GM12873 (cell line): ENCODE measurements at regions not wholly inside any gene's neighbourhood (a gene's known extent, or its start where the extent isn't known, plus 50 kb on each side); places are given as distances from the start of the nearest gene placed in this dataset.

Source experiments
- TF ChIP-seq, protein P1 (sequence below): IDR thresholded peaks from 2 replicates; pipeline ENCODE4 v1.5.1; 2012; ENCODE audit warnings: low read depth, mild to moderate bottlenecking, moderate library complexity, low read length, control low read depth; ENCODE audit not compliant: insufficient read depth; ENCODE audit errors: missing control alignments

DNA sequence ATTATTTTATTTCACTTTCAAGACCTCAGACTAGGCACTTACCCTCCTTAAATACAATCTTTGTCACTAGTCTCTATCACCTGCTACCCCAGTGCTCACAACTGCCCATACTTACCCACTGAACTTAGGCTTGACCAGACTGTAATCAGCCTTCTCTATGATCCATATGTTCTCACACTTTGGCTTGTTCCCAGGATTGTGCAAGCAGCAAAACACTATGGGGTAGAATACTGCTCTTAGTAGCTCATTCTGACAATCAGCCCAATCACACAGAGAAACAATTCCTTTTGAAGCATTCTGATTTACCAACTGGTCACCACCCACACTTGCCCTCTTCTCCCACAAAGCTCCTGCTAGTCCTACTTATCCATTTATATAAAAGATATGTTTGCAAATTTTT, 878.3 kb downstream of the FSTL5 start:
- TF ChIP-seq, protein P1, sequence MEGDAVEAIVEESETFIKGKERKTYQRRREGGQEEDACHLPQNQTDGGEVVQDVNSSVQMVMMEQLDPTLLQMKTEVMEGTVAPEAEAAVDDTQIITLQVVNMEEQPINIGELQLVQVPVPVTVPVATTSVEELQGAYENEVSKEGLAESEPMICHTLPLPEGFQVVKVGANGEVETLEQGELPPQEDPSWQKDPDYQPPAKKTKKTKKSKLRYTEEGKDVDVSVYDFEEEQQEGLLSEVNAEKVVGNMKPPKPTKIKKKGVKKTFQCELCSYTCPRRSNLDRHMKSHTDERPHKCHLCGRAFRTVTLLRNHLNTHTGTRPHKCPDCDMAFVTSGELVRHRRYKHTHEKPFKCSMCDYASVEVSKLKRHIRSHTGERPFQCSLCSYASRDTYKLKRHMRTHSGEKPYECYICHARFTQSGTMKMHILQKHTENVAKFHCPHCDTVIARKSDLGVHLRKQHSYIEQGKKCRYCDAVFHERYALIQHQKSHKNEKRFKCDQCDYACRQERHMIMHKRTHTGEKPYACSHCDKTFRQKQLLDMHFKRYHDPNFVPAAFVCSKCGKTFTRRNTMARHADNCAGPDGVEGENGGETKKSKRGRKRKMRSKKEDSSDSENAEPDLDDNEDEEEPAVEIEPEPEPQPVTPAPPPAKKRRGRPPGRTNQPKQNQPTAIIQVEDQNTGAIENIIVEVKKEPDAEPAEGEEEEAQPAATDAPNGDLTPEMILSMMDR = no peak

DNA sequence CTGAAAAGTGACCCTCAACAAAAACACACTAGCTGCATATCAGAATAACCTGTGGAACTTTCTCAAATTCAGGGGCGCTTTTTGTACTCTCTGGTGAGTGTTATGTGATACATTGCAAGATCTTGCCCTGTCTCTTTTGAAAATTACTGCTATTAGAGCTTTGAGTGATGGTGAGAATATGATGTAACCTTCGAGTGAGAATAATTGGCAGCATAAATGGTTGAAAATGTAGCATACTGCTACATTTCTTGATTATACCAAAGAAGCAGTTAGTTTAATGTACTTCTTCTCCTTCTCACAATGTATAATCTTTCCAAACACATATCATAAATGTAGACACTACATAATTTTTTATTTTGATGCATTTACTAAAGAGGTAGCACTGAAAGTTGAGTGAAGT, 882.9 kb downstream of the FSTL5 start:
- TF ChIP-seq, protein P1 = no peak

DNA sequence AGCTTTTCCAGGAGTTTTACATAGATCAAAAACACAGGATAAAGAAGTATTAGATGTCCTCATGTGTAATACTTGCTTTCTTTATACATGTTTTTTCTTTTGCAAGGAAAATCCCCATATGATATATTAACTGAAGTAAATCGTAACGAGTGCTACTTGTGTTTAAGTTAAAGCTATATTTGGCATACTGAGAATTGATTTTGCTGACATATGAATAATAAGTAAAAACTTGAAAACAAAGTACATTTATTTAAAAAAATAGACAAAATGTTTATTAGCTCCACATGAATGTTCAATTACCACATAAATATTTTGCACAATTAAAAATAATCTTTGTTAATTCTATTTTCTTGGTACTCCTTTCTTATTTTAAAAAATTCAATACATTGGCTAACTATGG, 884.7 kb downstream of the FSTL5 start:
- TF ChIP-seq, protein P1 = no peak

DNA sequence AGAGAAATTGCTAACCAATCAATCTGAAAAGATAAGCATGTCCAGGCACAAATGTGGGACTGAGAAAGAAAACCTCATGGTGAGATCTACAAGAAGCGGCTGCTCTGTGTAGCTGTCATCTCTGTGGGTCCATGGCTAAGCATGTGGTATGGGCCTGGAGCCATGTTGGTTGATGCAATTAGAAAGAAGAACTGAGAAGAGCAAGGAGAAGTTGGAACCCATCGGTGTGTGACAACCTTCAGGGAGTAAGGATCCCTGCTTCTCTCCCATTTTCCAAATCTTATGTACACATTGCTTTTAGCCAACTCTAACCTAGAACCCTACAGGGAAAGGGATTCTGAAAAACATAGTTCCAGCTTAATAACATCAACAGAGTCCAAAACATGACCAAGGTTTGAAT, 890.2 kb downstream of the FSTL5 start:
- TF ChIP-seq, protein P1 = no peak

- TF ChIP-seq, protein P1 = no peak
Measured at GRCh38 chr4:161260819-161261218, 903.0 kb downstream of the FSTL5 start.

DNA sequence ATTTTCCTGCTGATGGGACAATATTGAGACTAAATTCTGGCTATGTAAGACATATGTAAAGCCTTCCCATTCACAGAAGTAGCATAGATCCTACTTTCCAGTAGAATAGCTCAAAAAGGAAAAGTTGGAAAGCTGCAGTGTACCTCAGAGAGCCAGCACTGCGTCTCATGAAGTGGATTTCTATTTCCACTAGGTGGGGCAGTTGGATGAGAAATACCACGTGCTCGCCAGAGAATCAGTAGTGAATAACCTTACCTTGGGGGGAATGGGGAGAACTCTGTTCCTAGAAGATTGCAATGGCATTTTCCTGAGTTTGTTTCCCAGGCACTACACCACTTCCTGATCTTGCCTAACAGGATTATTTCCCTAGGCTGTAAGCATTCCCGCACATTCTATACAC, 907.1 kb downstream of the FSTL5 start:
- TF ChIP-seq, protein P1 = peak; percentile 44

- TF ChIP-seq, protein P1 = no peak
Measured at GRCh38 chr4:161256172-161256571, 907.6 kb downstream of the FSTL5 start.
